GM21786 (cell line): ENCODE measurements at regions not wholly inside any gene's neighbourhood (a gene's known extent, or its start where the extent isn't known, plus 50 kb on each side); places are given as distances from the start of the nearest gene placed in this dataset.
"Not testable (repeated sequence)": the region's sequence is repeated elsewhere in the genome, so short reads cannot be mapped to it uniquely, and the experiment has no call there.

Source experiments
- ATAC-seq: cut with Tn5 transposase; IDR thresholded peaks from one replicate; pipeline ENCODE4 v1.9.1; 2021; ENCODE audit not compliant: unreplicated experiment

DNA sequence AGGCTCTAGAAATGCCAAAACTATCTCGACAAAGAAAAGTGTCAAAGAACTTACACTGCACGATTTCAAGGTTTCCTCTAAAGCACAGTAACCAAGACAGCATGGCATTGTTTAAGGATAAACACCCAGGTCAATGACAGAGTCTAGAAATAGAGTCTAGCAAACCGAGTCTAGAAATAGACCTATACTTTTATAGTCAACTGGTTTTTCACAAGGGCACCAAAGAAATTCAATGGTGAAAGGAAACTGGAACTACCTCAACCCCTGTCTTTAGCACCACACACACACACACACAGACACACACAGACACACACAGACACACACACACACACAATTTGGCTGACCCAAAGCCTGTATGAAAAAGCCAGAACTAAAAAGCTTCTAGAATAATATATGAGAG lies 67.1 kb upstream of the PGBD5 start:
- ATAC-seq, result no peak

DNA sequence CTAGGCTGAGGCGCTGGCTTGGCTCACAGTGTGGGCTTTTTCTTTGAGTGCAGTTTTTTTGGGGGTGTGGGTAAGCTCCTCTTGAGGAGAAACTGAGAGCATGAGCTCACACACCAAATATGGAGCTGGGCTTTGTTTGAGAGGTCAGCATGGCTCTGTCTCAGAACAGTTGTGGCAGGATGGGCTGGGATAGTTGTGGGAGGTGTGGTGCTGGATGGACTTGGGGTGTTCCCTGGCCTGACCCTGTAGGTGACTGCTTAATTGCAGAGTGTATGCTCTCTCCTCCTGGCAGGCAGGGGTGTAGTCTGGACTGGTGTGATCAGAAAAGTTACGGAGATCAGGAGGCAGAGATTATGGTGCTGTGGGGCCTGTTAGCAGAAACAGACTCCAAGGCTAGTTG lies 64.3 kb upstream of the PGBD5 start:
- no peak for ATAC-seq

DNA sequence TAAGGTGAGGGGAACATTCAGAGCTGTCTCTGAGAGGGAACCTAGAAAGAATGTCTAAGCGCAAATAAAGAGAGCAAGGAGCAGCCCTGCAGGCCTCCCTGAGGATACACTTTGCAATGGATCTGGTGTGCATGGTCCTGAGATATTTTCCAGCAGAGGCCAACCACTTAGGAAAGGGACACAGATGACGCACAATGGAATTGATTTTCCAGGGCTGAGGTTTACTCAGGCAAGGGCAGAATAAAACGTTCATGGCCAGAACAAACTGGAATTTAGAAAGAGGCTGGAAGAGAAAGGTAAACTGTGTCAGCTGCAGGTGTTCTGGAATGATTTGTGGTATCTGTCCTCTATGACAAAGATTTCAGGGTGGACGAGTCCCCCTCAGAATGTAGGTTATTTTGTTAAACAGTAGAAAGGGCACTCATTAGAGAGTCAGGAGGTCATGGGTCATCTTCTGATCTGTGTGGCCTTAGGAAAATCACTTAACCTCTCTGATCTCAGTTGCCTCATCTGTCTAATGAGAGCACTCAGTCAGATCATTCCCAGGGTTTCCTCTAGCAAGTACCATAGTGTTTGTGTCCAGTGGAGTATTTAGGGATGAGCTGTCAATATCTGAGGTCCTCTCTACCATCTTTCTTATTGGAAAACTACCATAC lies 61.8 kb upstream of the PGBD5 start:
- ATAC-seq, result no peak

DNA sequence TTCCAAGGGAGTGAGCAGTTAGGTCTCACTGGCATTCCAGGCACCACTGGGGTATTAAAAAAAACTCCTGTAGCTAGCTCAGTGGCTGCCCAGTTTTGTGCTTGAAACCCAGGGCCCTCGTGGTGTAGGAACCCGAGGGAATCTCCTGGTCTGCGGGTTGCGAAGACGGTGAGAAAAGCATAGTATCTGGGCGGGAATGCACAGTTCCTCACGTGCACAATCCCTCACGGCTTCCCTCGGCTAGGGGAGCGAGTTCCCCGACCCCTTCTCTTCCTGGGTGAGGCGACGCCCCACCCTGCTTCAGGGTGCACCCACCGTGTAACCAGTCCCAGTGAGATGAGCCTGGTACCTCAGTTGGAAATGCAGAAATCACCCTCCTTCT lies 50.5 kb upstream of the PGBD5 start:
- ATAC-seq, result no peak

DNA sequence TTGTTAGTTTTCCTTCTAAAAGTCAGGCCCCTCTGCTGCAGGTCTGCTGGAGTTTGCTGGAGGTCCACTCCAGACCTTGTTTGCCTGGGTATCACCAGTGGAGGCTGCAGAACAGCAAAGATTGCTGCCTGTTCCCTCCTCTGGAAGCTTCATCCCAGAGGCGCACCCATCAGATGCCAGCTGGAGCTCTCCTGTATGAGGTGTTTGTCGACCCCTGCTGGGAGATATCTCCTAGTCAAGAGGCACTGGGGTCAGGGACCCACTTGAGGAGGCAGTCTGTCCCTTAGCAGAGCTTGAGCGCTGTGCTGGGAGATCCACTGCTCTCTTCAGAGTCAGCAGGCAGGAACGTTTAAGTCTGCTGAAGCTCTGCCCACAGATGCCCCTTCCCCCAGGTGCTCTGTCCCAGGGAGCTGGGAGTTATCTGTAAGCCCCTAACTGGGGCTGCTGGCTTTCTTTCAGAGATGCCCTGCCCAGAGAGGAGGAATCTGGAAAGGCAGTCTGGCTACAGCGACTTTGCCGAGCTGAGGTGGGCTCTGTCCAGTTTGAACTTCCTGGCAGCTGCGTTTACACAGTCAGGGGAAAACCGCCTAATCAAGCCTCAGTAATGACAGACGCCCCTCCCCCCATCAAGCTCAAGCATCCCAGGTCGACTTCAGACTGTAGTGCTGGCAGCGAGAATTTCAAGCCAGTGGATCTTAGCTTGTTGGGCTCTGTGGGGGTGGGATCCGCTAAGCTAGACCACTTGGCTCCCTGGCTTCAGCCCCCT lies 49.9 kb upstream of the PGBD5 start:
- not testable (repeated sequence) for ATAC-seq
